Muscle layer of duodenum (tissue), 2 donors: ENCODE measurements at regions not wholly inside any gene's neighbourhood (a gene's known extent, or its start where the extent isn't known, plus 50 kb on each side); places are given as distances from the start of the nearest gene placed in this dataset.

Experiments
- H3K27ac ChIP-seq: one replicate; pipeline ENCODE4 v1.7.0; 2013; ENCODE audit warnings: mild to moderate bottlenecking, low read length
- H3K27me3 ChIP-seq: one replicate; pipeline ENCODE4 v1.7.0; 2013; ENCODE audit warnings: low read depth, mild to moderate bottlenecking, control low read depth, low read length
- H3K36me3 ChIP-seq, 2 donors: one replicate each; pipeline ENCODE4 v1.7.0; 2013; ENCODE audit warnings: low read length in 2 of 2, control low read depth in 1 of 2, mild to moderate bottlenecking in 1 of 2; ENCODE audit not compliant: insufficient read depth in 2 of 2, control insufficient read depth in 1 of 2
- H3K4me1 ChIP-seq, 2 donors: one replicate each; pipeline ENCODE4 v1.7.0; 2013; ENCODE audit warnings: low read length in 2 of 2, mild to moderate bottlenecking in 2 of 2, control low read depth in 1 of 2, moderate library complexity in 1 of 2; ENCODE audit not compliant: insufficient read depth in 2 of 2, control insufficient read depth in 1 of 2
- H3K4me3 ChIP-seq, 2 donors: one replicate each; pipeline ENCODE4 v1.7.0; 2013; ENCODE audit warnings: low read length in 2 of 2, low read depth in 1 of 2, mild to moderate bottlenecking in 1 of 2
- H3K9me3 ChIP-seq, 2 donors: one replicate each; pipeline ENCODE4 v1.7.0; 2013; ENCODE audit warnings: low read length in 2 of 2, control low read depth in 1 of 2, mild to moderate bottlenecking in 1 of 2; ENCODE audit not compliant: control insufficient read depth in 1 of 2
- donor health status: healthy.

DNA sequence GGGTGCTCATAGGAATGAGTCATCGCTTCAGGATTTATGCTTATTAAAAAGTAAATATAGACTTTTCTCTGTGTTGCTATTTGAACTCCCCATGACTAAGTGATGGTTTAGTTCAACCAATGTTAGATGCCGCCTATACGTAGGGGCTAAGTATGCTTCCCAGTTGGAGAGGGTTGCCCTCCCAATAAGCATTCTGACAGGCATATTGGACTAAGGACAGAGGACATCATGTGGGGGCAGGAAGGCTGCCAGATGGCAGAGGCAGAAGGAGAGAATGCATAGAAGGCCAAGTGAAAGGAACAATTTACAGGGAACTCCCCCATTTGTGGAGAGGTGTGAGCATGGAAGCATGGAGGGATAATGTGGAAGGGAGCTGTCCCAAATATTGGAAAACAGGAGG, 318.4 kb upstream of the OBI1 start:
- no peak overlapping the region for H3K4me3 ChIP-seq
- H3K27ac ChIP-seq, result no peak overlapping the region
- H3K9me3 ChIP-seq, result no peaks in the 10 kb centered on the region
- H3K27me3 ChIP-seq, result no peaks in the 10 kb centered on the region
- no peaks in the 10 kb centered on the region for H3K4me1 ChIP-seq
- no peaks in the 10 kb centered on the region for H3K36me3 ChIP-seq

DNA sequence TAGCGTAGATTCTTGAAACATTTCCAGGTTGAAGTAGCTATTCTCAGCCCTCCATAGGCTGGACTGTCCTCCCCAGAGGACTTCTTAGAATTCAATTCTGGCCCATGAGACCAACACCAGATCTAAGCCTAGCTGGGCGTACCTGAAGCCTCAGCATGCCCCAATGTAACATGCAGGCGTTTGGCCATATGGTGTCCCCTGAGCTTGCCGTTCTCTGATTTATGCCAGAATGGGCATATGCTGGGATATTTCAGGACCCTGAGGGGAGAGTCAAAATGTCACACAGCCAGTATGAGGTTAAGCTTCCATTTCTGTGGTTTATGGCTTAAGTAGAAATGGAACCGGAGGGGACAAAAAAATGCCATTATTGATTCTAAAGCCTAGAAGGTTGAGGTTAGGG, 317.7 kb upstream of the OBI1 start:
- H3K27me3 ChIP-seq, result no peaks in the 10 kb centered on the region
- H3K4me1 ChIP-seq, result no peaks in the 10 kb centered on the region
- H3K27ac ChIP-seq, result no peak overlapping the region
- no peaks in the 10 kb centered on the region for H3K9me3 ChIP-seq
- no peaks in the 10 kb centered on the region for H3K36me3 ChIP-seq
- H3K4me3 ChIP-seq, result no peak overlapping the region

DNA sequence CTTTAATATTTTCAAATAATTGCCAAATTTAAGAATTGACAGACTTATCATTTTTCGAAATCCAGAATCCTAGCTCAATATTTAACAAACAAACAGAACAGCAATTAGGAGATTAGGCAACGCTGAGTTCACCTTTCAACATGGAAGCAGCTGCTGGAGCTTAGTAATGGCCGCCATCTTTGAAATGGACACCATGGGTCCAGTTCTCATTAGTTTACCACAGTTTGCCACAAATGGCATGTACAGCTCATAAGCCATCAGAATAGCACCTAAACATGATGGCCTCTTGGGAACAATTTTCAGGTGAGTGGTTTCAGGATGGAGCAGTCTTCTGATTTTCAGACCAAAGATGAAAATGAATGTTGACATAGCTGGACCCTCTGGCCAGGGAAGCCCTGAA, 313.6 kb upstream of the OBI1 start:
- Histone ChIP-seq H3K27ac (no peak overlapping the region), H3K27me3 (no peaks in the 10 kb centered on the region), H3K4me3 (no peak overlapping the region)

DNA sequence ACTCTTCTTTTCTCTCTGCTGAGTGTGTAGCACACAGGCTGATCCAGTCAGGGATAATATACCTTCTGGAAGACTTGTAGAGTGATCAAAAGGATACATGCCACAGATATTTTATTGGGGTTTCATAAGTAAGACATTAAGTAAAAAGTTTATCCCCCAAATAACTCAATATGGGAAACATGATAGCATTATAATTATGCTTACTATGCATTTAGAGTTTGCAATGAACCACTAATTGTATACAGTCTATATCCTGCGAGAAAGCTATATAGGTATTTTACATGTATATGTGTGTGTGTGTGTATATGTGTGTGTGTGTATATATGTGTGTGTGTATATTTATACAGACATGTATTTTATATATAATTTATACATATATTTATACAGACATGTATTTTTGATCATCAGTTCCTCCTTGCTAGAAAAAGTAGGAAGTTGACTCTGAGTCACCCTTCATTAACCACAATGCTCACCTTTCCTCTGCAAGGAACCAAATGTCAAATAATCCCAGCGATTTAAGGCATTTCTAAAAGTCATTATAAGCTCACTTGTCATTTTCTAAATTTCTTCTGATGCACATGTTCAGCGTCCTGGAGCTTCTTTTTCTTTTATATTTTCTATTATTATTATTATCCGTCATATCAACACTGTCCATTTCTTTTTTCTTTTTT, 312.5 kb upstream of the OBI1 start:
- H3K4me1 ChIP-seq, result no peaks in the 10 kb centered on the region
- no peaks in the 10 kb centered on the region for H3K9me3 ChIP-seq
- H3K4me3 ChIP-seq, result no peak overlapping the region
- no peak overlapping the region for H3K27ac ChIP-seq
- H3K36me3 ChIP-seq, result no peaks in the 10 kb centered on the region
- H3K27me3 ChIP-seq, result no peaks in the 10 kb centered on the region

More for the DNA sequence above, 313.6 kb upstream of the OBI1 start:
- H3K4me1 ChIP-seq, result no peaks in the 10 kb centered on the region
- H3K36me3 ChIP-seq, result no peaks in the 10 kb centered on the region
- H3K9me3 ChIP-seq, result no peaks in the 10 kb centered on the region

DNA sequence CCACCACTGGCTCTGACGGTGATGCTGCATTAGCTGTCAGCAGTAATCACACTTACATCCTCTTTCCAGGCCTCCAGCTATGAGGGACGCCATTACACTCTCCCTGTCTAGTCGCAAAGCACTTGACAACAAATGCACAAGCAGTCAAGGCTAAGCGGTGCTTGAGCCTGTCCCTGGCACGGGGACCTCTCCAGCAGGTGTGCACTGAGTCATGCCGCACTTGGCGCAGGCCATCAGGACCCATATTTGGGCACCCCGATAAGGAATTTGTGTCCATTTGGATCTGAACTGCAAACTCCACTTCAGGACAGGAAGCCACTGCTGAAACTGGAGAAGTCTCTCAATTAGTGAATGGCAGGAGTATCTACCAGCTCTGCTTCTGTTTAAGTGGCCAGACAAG, 301.9 kb upstream of the OBI1 start:
- no peak overlapping the region for H3K4me3 ChIP-seq
- no peaks in the 10 kb centered on the region for H3K27me3 ChIP-seq
- H3K4me1 ChIP-seq, result no peaks in the 10 kb centered on the region
- no peak overlapping the region for H3K27ac ChIP-seq
- H3K9me3 ChIP-seq, result no peaks in the 10 kb centered on the region
- no peaks in the 10 kb centered on the region for H3K36me3 ChIP-seq

DNA sequence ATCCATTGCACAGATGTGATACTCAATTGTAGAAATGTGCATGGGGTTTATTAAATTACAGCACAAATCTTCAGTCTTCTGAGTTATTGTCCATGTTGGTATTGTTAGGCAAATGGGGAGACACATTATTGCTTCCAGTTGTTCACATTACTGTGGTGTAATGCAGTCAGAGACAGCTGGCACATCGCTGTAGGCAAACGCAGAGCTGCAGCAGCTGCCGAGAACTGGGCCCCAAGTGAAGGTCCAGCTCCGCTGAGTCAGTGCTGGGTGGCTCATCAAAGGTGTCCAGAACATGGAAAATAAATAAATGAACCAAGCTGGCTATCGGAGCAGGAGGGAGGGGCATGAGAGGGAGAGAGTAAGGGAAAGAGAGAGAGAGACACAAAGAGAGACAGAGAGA, 299.1 kb upstream of the OBI1 start:
- no peak overlapping the region for H3K4me3 ChIP-seq
- no peaks in the 10 kb centered on the region for H3K27me3 ChIP-seq
- no peak overlapping the region for H3K27ac ChIP-seq
- no peaks in the 10 kb centered on the region for H3K4me1 ChIP-seq
- no peaks in the 10 kb centered on the region for H3K9me3 ChIP-seq
- no peaks in the 10 kb centered on the region for H3K36me3 ChIP-seq

DNA sequence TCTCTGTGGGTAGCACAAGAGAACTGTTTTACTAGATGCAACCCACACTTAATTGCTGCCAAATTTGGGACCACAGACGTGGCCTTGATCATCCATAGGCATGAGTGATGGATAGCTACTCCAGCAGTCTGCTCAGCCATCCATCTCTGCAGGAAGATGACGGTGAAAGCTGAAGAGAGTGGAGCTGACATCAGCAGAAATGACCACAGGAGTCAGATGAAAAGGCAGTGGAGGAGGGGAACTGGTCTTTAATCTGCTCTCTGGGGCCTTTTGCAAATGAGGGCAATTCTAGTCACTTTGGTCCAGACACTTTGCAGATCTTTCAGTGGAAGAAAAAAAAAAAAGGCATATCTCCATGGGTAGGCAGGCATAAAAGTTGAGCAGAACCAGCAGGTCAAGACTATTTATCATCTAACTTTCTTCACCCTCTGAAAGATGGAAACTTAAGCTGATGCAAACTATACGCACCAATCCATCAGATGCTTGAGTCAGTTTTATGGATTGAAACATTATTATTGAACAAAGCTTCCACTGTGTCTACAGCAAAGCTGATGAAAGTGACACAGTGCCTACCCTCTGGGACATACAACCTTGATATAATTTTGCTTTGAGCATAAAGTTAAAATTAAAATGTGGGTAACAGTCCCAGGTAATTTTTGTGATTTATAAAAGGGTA, 281.6 kb upstream of the OBI1 start:
- Histone ChIP-seq H3K4me1 (no peaks in the 10 kb centered on the region), H3K27me3 (no peaks in the 10 kb centered on the region), H3K9me3 (no peaks in the 10 kb centered on the region), H3K36me3 (no peaks in the 10 kb centered on the region), H3K27ac (no peak overlapping the region), H3K4me3 (no peak overlapping the region)

DNA sequence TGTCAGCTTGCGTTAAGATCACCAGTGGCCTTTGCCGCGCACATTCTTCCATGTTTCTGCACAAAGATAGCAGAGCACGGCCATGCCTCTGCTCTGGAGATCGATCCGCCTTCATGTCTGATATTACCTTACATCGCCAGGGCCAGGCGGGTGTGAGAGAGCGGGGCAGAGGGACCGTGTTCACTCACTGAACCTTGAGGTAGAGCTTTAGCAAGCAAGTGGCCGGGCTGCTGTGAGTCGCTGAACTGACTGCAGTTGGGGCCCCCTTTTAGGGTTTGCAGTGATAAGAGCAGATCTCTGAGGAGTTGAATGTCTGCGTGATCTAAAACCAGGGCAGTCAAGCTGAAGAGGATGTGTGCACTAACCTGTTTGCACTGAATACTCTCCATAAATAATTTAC, 275.4 kb upstream of the OBI1 start:
- Histone ChIP-seq H3K27me3 (no peaks in the 10 kb centered on the region), H3K4me3 (no peak overlapping the region), H3K9me3 (peaks cover 0 to 6% of the 10 kb centered on the region in 2 donors), H3K4me1 (no peaks in the 10 kb centered on the region), H3K36me3 (no peaks in the 10 kb centered on the region), H3K27ac (no peak overlapping the region)

DNA sequence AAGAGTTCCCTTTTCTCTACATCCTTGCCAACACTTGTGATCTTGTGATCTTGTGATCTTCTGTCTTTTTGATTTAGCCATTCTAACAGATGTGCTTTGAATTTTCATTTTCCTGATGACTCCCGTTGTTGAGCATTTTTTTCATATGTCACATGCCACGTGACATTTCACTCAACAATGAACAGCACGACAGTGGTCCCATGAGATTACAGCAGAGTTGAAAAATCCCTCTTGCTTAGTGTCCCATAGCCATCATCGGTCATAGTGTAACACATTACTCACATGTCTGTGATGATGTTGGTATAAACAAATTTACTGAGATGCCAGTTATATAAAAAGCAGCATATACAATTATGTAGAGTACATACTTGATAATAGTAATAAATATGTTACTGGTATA, 256.1 kb upstream of the OBI1 start:
- no peaks in the 10 kb centered on the region for H3K27me3 ChIP-seq
- no peak overlapping the region for H3K27ac ChIP-seq
- H3K9me3 ChIP-seq, result no peaks in the 10 kb centered on the region
- H3K4me3 ChIP-seq, result no peak overlapping the region
- no peaks in the 10 kb centered on the region for H3K4me1 ChIP-seq
- H3K36me3 ChIP-seq, result no peaks in the 10 kb centered on the region

DNA sequence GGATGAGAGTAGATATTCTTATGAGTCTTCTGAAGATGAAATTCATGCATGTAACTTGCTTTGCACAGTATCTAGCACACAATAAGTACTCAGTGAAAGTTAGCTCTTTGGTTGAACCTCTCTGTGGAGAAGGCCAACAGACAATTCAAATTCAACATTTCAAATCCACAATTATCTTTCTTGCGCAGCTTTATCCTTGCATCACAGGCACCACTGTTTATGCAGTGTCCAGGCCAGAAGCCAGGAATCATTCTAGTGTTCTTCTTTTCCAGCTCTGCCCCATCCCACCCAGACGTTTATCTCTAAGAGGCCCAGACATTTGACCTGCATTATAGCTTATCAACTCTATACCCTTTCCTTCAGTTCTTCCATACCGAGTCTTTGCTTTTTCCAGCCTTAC, 254.7 kb upstream of the OBI1 start:
- Histone ChIP-seq H3K9me3 (no peaks in the 10 kb centered on the region), H3K27ac (no peak overlapping the region), H3K4me3 (no peak overlapping the region), H3K27me3 (no peaks in the 10 kb centered on the region), H3K4me1 (no peaks in the 10 kb centered on the region), H3K36me3 (no peaks in the 10 kb centered on the region)

DNA sequence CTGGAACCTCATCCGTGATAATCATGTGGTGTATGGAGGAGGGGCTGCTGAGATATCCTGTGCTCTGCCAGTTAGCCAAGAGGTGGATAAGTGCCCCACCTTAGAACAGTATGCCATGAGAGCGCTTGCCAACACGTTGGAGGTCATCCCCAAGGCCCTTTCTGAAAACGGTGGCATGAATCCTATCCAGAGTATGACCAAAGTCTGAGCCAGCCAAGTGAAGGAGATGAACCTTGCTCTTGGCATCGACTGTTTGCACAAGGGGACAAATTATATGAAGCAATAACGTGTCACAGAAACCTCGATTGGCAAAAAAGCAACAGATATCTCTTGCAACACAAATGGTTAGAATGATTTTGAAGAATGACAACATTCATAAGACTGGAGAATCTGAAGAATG, 251.2 kb upstream of the OBI1 start:
- Histone ChIP-seq H3K4me1 (no peaks in the 10 kb centered on the region), H3K27ac (no peak overlapping the region), H3K9me3 (no peaks in the 10 kb centered on the region), H3K36me3 (no peaks in the 10 kb centered on the region), H3K4me3 (no peak overlapping the region), H3K27me3 (no peaks in the 10 kb centered on the region)

DNA sequence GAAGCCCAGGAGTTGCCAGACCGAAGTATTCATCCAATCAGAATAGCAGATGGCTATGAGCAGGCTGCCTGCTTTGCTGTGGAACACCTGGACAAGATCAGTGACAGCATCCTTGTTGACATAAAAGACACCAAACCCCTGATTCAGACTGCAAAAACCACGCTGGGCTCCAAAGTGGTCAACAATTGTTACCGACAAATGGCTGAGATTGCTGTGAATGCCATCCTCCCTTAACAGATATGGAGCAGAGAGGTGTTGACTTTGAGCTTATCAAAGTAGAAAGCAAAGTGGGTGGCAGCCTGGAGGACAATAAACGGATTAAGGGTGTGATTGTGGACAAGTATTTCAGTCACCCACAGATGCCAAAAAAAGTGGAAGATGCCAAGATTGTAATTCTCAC, 250.3 kb upstream of the OBI1 start:
- no peaks in the 10 kb centered on the region for H3K4me1 ChIP-seq
- no peak overlapping the region for H3K4me3 ChIP-seq
- H3K27me3 ChIP-seq, result no peaks in the 10 kb centered on the region
- no peaks in the 10 kb centered on the region for H3K9me3 ChIP-seq
- no peak overlapping the region for H3K27ac ChIP-seq
- no peaks in the 10 kb centered on the region for H3K36me3 ChIP-seq
